ENCODE measurements at regions not wholly inside any gene's neighbourhood (a gene's known extent, or its start where the extent isn't known, plus 50 kb on each side); places are given as distances from the start of the nearest gene placed in this dataset.

- H3K4me1 Mint-ChIP-seq = no peaks in the 10 kb centered on the region
- no peak overlapping the region for H3K27ac Mint-ChIP-seq
- no peaks in the 10 kb centered on the region for H3K36me3 Mint-ChIP-seq (ENCODE audit: low read depth)
- POLR2A ChIA-PET = no interaction called here
- H3K27me3 Mint-ChIP-seq = no peaks in the 10 kb centered on the region
- H3K4me3 Mint-ChIP-seq = no peak overlapping the region
- H3K9me3 Mint-ChIP-seq = no peaks in the 10 kb centered on the region
- CTCF ChIA-PET = no interaction called here
- DNase-seq = no peak
These were observed 1067.7 kb upstream of the PABPC4L start for GRCh38 chr4:135269125-135269890.

GRCh38 chr4:135268369-135268768, 1066.8 kb upstream of the PABPC4L start:
- H3K36me3 Mint-ChIP-seq (ENCODE audit: low read depth) = no peaks in the 10 kb centered on the region

GRCh38 chr4:135267148-135267865, 1065.7 kb upstream of the PABPC4L start:
- no peaks in the 10 kb centered on the region for H3K27me3 Mint-ChIP-seq
- ChIA-PET CTCF (no interaction called here), POLR2A (no interaction called here)
- no peaks in the 10 kb centered on the region for H3K9me3 Mint-ChIP-seq
- DNase-seq = no peak
- H3K4me1 Mint-ChIP-seq = no peaks in the 10 kb centered on the region
- no peak overlapping the region for H3K27ac Mint-ChIP-seq
- H3K36me3 Mint-ChIP-seq (ENCODE audit: low read depth) = no peaks in the 10 kb centered on the region
- H3K4me3 Mint-ChIP-seq = no peak overlapping the region

More at GRCh38 chr4:135268369-135268768, 1066.8 kb upstream of the PABPC4L start:
- POLR2A ChIA-PET = no interaction called here
- Mint-ChIP-seq H3K4me3 (no peak overlapping the region), H3K27me3 (no peaks in the 10 kb centered on the region), H3K4me1 (no peaks in the 10 kb centered on the region), H3K9me3 (no peaks in the 10 kb centered on the region), H3K27ac (no peak overlapping the region)
- DNase-seq = no peak
- CTCF ChIA-PET = no interaction called here

GRCh38 chr4:135256111-135256510, 1054.5 kb upstream of the PABPC4L start:
- Mint-ChIP-seq H3K36me3 (ENCODE audit: low read depth) (no peaks in the 10 kb centered on the region), H3K4me3 (no peak overlapping the region), H3K27ac (no peak overlapping the region), H3K4me1 (no peaks in the 10 kb centered on the region), H3K27me3 (no peaks in the 10 kb centered on the region), H3K9me3 (no peaks in the 10 kb centered on the region)
- POLR2A ChIA-PET = no interaction called here
- CTCF ChIA-PET = no interaction called here
- DNase-seq = no peak

GRCh38 chr4:135250040-135250439, 1048.5 kb upstream of the PABPC4L start:
- DNase-seq = no peak
- Mint-ChIP-seq H3K9me3 (no peaks in the 10 kb centered on the region), H3K27ac (no peak overlapping the region), H3K36me3 (ENCODE audit: low read depth) (no peaks in the 10 kb centered on the region), H3K4me3 (no peak overlapping the region), H3K4me1 (no peaks in the 10 kb centered on the region), H3K27me3 (no peaks in the 10 kb centered on the region)
- CTCF ChIA-PET = no interaction called here
- POLR2A ChIA-PET = no interaction called here

GRCh38 chr4:135249024-135249423, 1047.4 kb upstream of the PABPC4L start:
- no peak for DNase-seq
- ChIA-PET POLR2A (no interaction called here), CTCF (no interaction called here)
- Mint-ChIP-seq H3K27ac (no peak overlapping the region), H3K9me3 (no peaks in the 10 kb centered on the region), H3K4me3 (no peak overlapping the region), H3K27me3 (no peaks in the 10 kb centered on the region), H3K4me1 (no peaks in the 10 kb centered on the region), H3K36me3 (ENCODE audit: low read depth) (no peaks in the 10 kb centered on the region)

GRCh38 chr4:135244696-135245095, 1043.1 kb upstream of the PABPC4L start:
- Mint-ChIP-seq H3K36me3 (ENCODE audit: low read depth) (no peaks in the 10 kb centered on the region), H3K9me3 (no peaks in the 10 kb centered on the region), H3K4me1 (no peaks in the 10 kb centered on the region), H3K27me3 (no peaks in the 10 kb centered on the region), H3K4me3 (no peak overlapping the region), H3K27ac (no peak overlapping the region)
- POLR2A ChIA-PET = no interaction called here
- CTCF ChIA-PET = no interaction called here
- no peak for DNase-seq

GRCh38 chr4:135244056-135244455, 1042.5 kb upstream of the PABPC4L start:
- CTCF ChIA-PET = no interaction called here
- POLR2A ChIA-PET = no interaction called here
- no peak for DNase-seq
- Mint-ChIP-seq H3K9me3 (no peaks in the 10 kb centered on the region), H3K36me3 (ENCODE audit: low read depth) (no peaks in the 10 kb centered on the region), H3K4me1 (no peaks in the 10 kb centered on the region), H3K4me3 (no peak overlapping the region), H3K27me3 (no peaks in the 10 kb centered on the region), H3K27ac (no peak overlapping the region)

- no peak overlapping the region for H3K4me3 Mint-ChIP-seq
- H3K36me3 Mint-ChIP-seq (ENCODE audit: low read depth) = no peaks in the 10 kb centered on the region
- H3K27ac Mint-ChIP-seq = no peak overlapping the region
- no peak for DNase-seq
- no peaks in the 10 kb centered on the region for H3K9me3 Mint-ChIP-seq
- CTCF ChIA-PET = no interaction called here
- POLR2A ChIA-PET = no interaction called here
- no peaks in the 10 kb centered on the region for H3K27me3 Mint-ChIP-seq
- H3K4me1 Mint-ChIP-seq = no peaks in the 10 kb centered on the region
These were observed 1039.2 kb upstream of the PABPC4L start for GRCh38 chr4:135240796-135241195.

GRCh38 chr4:135239964-135240363, 1038.4 kb upstream of the PABPC4L start:
- Mint-ChIP-seq H3K27me3 (no peaks in the 10 kb centered on the region), H3K4me3 (no peak overlapping the region), H3K9me3 (no peaks in the 10 kb centered on the region), H3K4me1 (no peaks in the 10 kb centered on the region), H3K36me3 (ENCODE audit: low read depth) (no peaks in the 10 kb centered on the region), H3K27ac (no peak overlapping the region)
- ChIA-PET POLR2A (no interaction called here), CTCF (no interaction called here)
- DNase-seq = no peak

- POLR2A ChIA-PET = no interaction called here
- Mint-ChIP-seq H3K4me1 (no peaks in the 10 kb centered on the region), H3K36me3 (ENCODE audit: low read depth) (no peaks in the 10 kb centered on the region), H3K27ac (no peak overlapping the region), H3K27me3 (no peaks in the 10 kb centered on the region), H3K4me3 (no peak overlapping the region), H3K9me3 (no peaks in the 10 kb centered on the region)
- CTCF ChIA-PET = no interaction called here
- DNase-seq = no peak
These were observed 1037.4 kb upstream of the PABPC4L start for GRCh38 chr4:135238940-135239339.

- Mint-ChIP-seq H3K27me3 (no peaks in the 10 kb centered on the region), H3K9me3 (no peaks in the 10 kb centered on the region), H3K36me3 (ENCODE audit: low read depth) (no peaks in the 10 kb centered on the region), H3K27ac (no peak overlapping the region), H3K4me3 (no peak overlapping the region), H3K4me1 (no peaks in the 10 kb centered on the region)
- CTCF ChIA-PET = no interaction called here
- POLR2A ChIA-PET = no interaction called here
- no peak for DNase-seq
These were observed 1034.5 kb upstream of the PABPC4L start for GRCh38 chr4:135236048-135236447.

GRCh38 chr4:135227842-135228241, 1026.3 kb upstream of the PABPC4L start:
- DNase-seq = no peak
- H3K4me3 Mint-ChIP-seq = no peak overlapping the region
- no peaks in the 10 kb centered on the region for H3K27me3 Mint-ChIP-seq
- ChIA-PET POLR2A (no interaction called here), CTCF (no interaction called here)
- H3K27ac Mint-ChIP-seq = no peak overlapping the region
- no peaks in the 10 kb centered on the region for H3K36me3 Mint-ChIP-seq (ENCODE audit: low read depth)
- H3K9me3 Mint-ChIP-seq = peaks cover 3% of the 10 kb centered on the region
- no peaks in the 10 kb centered on the region for H3K4me1 Mint-ChIP-seq

- H3K27me3 Mint-ChIP-seq = no peaks in the 10 kb centered on the region
- no peak overlapping the region for H3K4me3 Mint-ChIP-seq
- no peak for DNase-seq
- H3K27ac Mint-ChIP-seq = no peak overlapping the region
- H3K36me3 Mint-ChIP-seq (ENCODE audit: low read depth) = no peaks in the 10 kb centered on the region
- POLR2A ChIA-PET = no interaction called here
- H3K4me1 Mint-ChIP-seq = no peaks in the 10 kb centered on the region
- H3K9me3 Mint-ChIP-seq = peaks cover 3% of the 10 kb centered on the region
- CTCF ChIA-PET = no interaction called here
These were observed 1024.0 kb upstream of the PABPC4L start for GRCh38 chr4:135225551-135225950.

All from activated CD4-positive, alpha-beta T cell treated with anti-CD3 and anti-CD28 coated beads, Interleukin-2, amount 10 ng/mL, durations not matched to agents 7 days and 5 days (primary cell).